Astrocyte (in vitro differentiated cells and primary cell): ENCODE measurements at regions not wholly inside any gene's neighbourhood (a gene's known extent, or its start where the extent isn't known, plus 50 kb on each side); places are given as distances from the start of the nearest gene placed in this dataset.

Source experiments
- DNase-seq: peaks from one replicate; pipeline ENCODE4 v3.0.0-alpha.2; 2010; ENCODE audit warnings: low read depth
- FAIRE-seq: peaks from 2 replicates; lab custom pipeline; 2011; peaks lifted over from hg19 to GRCh38; lab: Jason Lieb, UNC
- H2AFZ ChIP-seq: 2 replicates; pipeline ENCODE4 v1.6.0; 2012; ENCODE audit warnings: low read depth, low read length, inconsistent platforms
- H3K27ac ChIP-seq: 2 replicates; pipeline ENCODE4 v1.5.1; 2011; ENCODE audit warnings: low read depth, low read length, inconsistent platforms
- H3K27me3 ChIP-seq: 2 replicates; pipeline ENCODE4 v1.6.0; 2011; ENCODE audit warnings: low read length, inconsistent platforms; ENCODE audit not compliant: insufficient read depth
- H3K36me3 ChIP-seq: 2 replicates; pipeline ENCODE4 v1.5.1; 2011; ENCODE audit warnings: low read length, inconsistent platforms; ENCODE audit not compliant: insufficient read depth
- H3K4me1 ChIP-seq: 2 replicates; pipeline ENCODE4 v1.5.1; 2011; ENCODE audit warnings: low read length, inconsistent platforms; ENCODE audit not compliant: insufficient read depth
- H3K4me2 ChIP-seq: 2 replicates; pipeline ENCODE4 v1.6.0; 2012; ENCODE audit warnings: low read length, inconsistent platforms
- H3K4me3 ChIP-seq: 2 replicates; pipeline ENCODE4 v1.5.1; 2011; ENCODE audit warnings: low read depth, mild to moderate bottlenecking, low read length, inconsistent platforms; ENCODE audit not compliant: insufficient read depth
- H3K79me2 ChIP-seq: 2 replicates; pipeline ENCODE4 v1.6.0; 2012; ENCODE audit warnings: mild to moderate bottlenecking, low read length, inconsistent platforms; ENCODE audit not compliant: insufficient read depth
- H3K9ac ChIP-seq: 2 replicates; pipeline ENCODE4 v1.6.0; 2012; ENCODE audit warnings: mild to moderate bottlenecking, low read length, inconsistent platforms
- H3K9me3 ChIP-seq: 2 replicates; pipeline ENCODE4 v1.5.1; 2012; ENCODE audit warnings: low read depth, mild to moderate bottlenecking, low read length, inconsistent platforms; ENCODE audit not compliant: insufficient read depth
- H4K20me1 ChIP-seq: 2 replicates; pipeline ENCODE4 v1.6.0; 2012; ENCODE audit warnings: low read length, inconsistent platforms; ENCODE audit not compliant: insufficient read depth
- H3K27ac Mint-ChIP-seq: one replicate; pipeline ENCODE4 v1.8.0; 2021; ENCODE audit warnings: mild to moderate bottlenecking, mixed read lengths; ENCODE audit not compliant: unreplicated experiment
- H3K27me3 Mint-ChIP-seq: one replicate; pipeline ENCODE4 v1.8.0; 2021; ENCODE audit warnings: low read depth, mixed read lengths; ENCODE audit not compliant: unreplicated experiment
- H3K36me3 Mint-ChIP-seq: one replicate; pipeline ENCODE4 v1.8.0; 2021; ENCODE audit warnings: low read depth, mixed read lengths; ENCODE audit not compliant: unreplicated experiment
- H3K4me1 Mint-ChIP-seq: one replicate; pipeline ENCODE4 v1.8.0; 2021; ENCODE audit warnings: low read depth, mixed read lengths; ENCODE audit not compliant: unreplicated experiment
- H3K4me3 Mint-ChIP-seq: one replicate; pipeline ENCODE4 v1.8.0; 2021; ENCODE audit warnings: mild to moderate bottlenecking, moderate library complexity, mixed read lengths; ENCODE audit not compliant: unreplicated experiment
- H3K9me3 Mint-ChIP-seq: one replicate; pipeline ENCODE4 v1.8.0; 2021; ENCODE audit warnings: mild to moderate bottlenecking, mixed read lengths; ENCODE audit not compliant: unreplicated experiment
- CTCF ChIP-seq: IDR thresholded peaks from 2 replicates; pipeline ENCODE4 v1.5.1; 2011; ENCODE audit warnings: low read depth, mild to moderate bottlenecking, inconsistent platforms, low read length, moderate library complexity; ENCODE audit not compliant: insufficient read depth
- EZH2 ChIP-seq: IDR thresholded peaks from 2 replicates; pipeline ENCODE4 v1.6.1; 2012; ENCODE audit warnings: mild to moderate bottlenecking, low read length, inconsistent platforms; ENCODE audit not compliant: insufficient read depth

- no peaks in the 10 kb centered on the region for H3K36me3 Mint-ChIP-seq
Measured at GRCh38 chr4:38574559-38575333, 89.3 kb upstream of the KLF3 start.

GRCh38 chr4:38576767-38577166, 87.2 kb upstream of the KLF3 start:
- Mint-ChIP-seq H3K9me3 (peaks cover 4% of the 10 kb centered on the region), H3K36me3 (no peaks in the 10 kb centered on the region), H3K4me1 (peaks cover 2% of the 10 kb centered on the region), H3K27ac (no peak overlapping the region), H3K27me3 (peaks cover 3% of the 10 kb centered on the region), H3K4me3 (no peak overlapping the region)
- H3K4me3 ChIP-seq = no peak overlapping the region
- H3K27ac ChIP-seq = no peak overlapping the region
- no peaks in the 10 kb centered on the region for H4K20me1 ChIP-seq
- no peaks in the 10 kb centered on the region for H3K4me1 ChIP-seq
- H3K36me3 ChIP-seq = no peaks in the 10 kb centered on the region
- no peaks in the 10 kb centered on the region for H3K9me3 ChIP-seq
- H3K79me2 ChIP-seq = no peaks in the 10 kb centered on the region
- no peak overlapping the region for H3K4me2 ChIP-seq
- TF ChIP-seq EZH2 (no peak), CTCF (no peak)
- H3K9ac ChIP-seq = no peak overlapping the region
- no peaks in the 10 kb centered on the region for H3K27me3 ChIP-seq
- DNase-seq (no peak), FAIRE-seq (no peak)
- H2AFZ ChIP-seq = no peak overlapping the region

More at GRCh38 chr4:38574559-38575333, 89.3 kb upstream of the KLF3 start:
- no peak overlapping the region for H3K27ac ChIP-seq
- Mint-ChIP-seq H3K4me3 (peak overlapping the region; percentile 17), H3K27ac (no peak overlapping the region), H3K9me3 (peaks cover 3% of the 10 kb centered on the region), H3K4me1 (no peaks in the 10 kb centered on the region), H3K27me3 (peaks cover 3% of the 10 kb centered on the region)
- no peaks in the 10 kb centered on the region for H3K36me3 ChIP-seq
- no peak overlapping the region for H3K4me2 ChIP-seq
- no peak for TF ChIP-seq CTCF
- TF ChIP-seq EZH2 = no peak
- no peaks in the 10 kb centered on the region for H3K79me2 ChIP-seq
- H3K9me3 ChIP-seq = no peaks in the 10 kb centered on the region
- no peaks in the 10 kb centered on the region for H3K27me3 ChIP-seq
- no peak for DNase-seq
- no peak overlapping the region for H2AFZ ChIP-seq
- no peak overlapping the region for H3K9ac ChIP-seq
- no peak overlapping the region for H3K4me3 ChIP-seq
- FAIRE-seq = no peak
- H3K4me1 ChIP-seq = no peaks in the 10 kb centered on the region
- no peaks in the 10 kb centered on the region for H4K20me1 ChIP-seq

- H3K4me3 Mint-ChIP-seq = no peak overlapping the region
Measured at GRCh38 chr4:38577462-38577861, 86.5 kb upstream of the KLF3 start.

More at GRCh38 chr4:38577462-38577861, 86.5 kb upstream of the KLF3 start:
- Mint-ChIP-seq H3K27me3 (peaks cover 3% of the 10 kb centered on the region), H3K9me3 (peaks cover 4% of the 10 kb centered on the region), H3K4me1 (peaks cover 2% of the 10 kb centered on the region), H3K36me3 (no peaks in the 10 kb centered on the region), H3K27ac (no peak overlapping the region)
- Histone ChIP-seq H2AFZ (no peak overlapping the region), H4K20me1 (no peaks in the 10 kb centered on the region), H3K27ac (no peak overlapping the region), H3K9ac (no peak overlapping the region), H3K36me3 (no peaks in the 10 kb centered on the region), H3K79me2 (no peaks in the 10 kb centered on the region), H3K4me2 (no peak overlapping the region), H3K4me1 (no peaks in the 10 kb centered on the region), H3K27me3 (no peaks in the 10 kb centered on the region), H3K4me3 (no peak overlapping the region), H3K9me3 (no peaks in the 10 kb centered on the region)
- DNase-seq (no peak), FAIRE-seq (no peak)
- TF ChIP-seq CTCF = no peak
- no peak for TF ChIP-seq EZH2
